T-helper 2 cell treated with Interferon-gamma antibody and Interleukin-4, amounts not matched to agents 5 μg/mL and 100 μg/mL, for 36 hours (primary cell): ENCODE measurements at regions not wholly inside any gene's neighbourhood (a gene's known extent, or its start where the extent isn't known, plus 50 kb on each side); places are given as distances from the start of the nearest gene placed in this dataset.

Source experiments
- DNase-seq: peaks from one replicate; pipeline ENCODE4 v3.0.0; 2021; ENCODE audit warnings: low spot score
- H3K27ac Mint-ChIP-seq: one replicate; pipeline ENCODE4 v1.8.0; 2021; ENCODE audit warnings: mild to moderate bottlenecking, mixed read lengths
- H3K27me3 Mint-ChIP-seq: one replicate; pipeline ENCODE4 v1.8.0; 2021; ENCODE audit warnings: low read depth, mixed read lengths
- H3K36me3 Mint-ChIP-seq: one replicate; pipeline ENCODE4 v1.8.0; 2021; ENCODE audit warnings: low read depth, mixed read lengths
- H3K4me1 Mint-ChIP-seq: one replicate; pipeline ENCODE4 v1.8.0; 2021; ENCODE audit warnings: low read depth, mixed read lengths
- H3K4me3 Mint-ChIP-seq: one replicate; pipeline ENCODE4 v1.8.0; 2022; ENCODE audit warnings: mild to moderate bottlenecking, moderate library complexity, mixed read lengths
- H3K9me3 Mint-ChIP-seq: one replicate; pipeline ENCODE4 v1.8.0; 2021; ENCODE audit warnings: mixed read lengths

DNA sequence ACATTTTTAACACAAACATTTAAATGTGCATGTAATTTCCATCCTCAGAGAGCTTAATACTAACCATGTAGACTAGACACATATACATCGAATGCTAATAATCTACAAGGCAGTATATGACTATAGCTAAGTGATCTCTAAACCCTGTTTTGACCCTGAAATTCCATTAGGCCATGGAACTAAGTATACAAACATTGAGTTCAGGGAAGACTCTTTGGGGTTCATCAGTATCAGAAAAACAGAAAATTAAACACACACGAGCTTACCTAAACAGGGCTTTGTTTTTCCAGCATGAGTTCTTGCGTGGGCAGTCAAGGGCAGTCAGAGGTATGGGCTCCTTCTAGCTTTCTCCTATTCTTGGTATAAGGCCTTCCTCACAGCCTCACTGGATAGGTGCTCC is 106.0 kb upstream of the COPS8 start:
- Mint-ChIP-seq H3K9me3 (no peaks in the 10 kb centered on the region), H3K36me3 (no peaks in the 10 kb centered on the region), H3K4me1 (no peaks in the 10 kb centered on the region), H3K4me3 (no peak overlapping the region), H3K27ac (no peak overlapping the region), H3K27me3 (peaks cover 20% of the 10 kb centered on the region)
- DNase-seq = no peak

DNA sequence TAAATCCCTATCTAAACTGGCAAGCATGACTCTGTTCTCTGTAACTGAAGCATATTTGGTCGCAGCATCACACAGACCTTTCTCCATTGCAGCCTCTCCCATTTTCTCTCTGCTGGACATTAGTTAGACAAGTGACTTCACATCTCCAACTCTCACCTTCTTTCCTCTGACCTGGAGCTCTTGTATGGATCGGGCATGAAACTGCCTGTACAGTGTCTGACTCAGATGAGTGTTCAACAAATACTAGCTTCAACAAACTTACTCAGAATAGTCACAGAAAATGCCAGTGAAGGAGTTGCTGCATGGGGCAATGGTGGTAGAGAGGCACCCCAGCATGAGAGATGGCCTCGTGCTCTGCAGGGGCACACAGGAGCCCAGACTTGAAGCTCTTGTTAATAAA is 104.7 kb upstream of the COPS8 start:
- DNase-seq = no peak
- H3K4me1 Mint-ChIP-seq = no peaks in the 10 kb centered on the region
- H3K27ac Mint-ChIP-seq = no peak overlapping the region
- no peaks in the 10 kb centered on the region for H3K36me3 Mint-ChIP-seq
- H3K9me3 Mint-ChIP-seq = no peaks in the 10 kb centered on the region
- no peak overlapping the region for H3K4me3 Mint-ChIP-seq
- H3K27me3 Mint-ChIP-seq = peaks cover 13% of the 10 kb centered on the region

DNA sequence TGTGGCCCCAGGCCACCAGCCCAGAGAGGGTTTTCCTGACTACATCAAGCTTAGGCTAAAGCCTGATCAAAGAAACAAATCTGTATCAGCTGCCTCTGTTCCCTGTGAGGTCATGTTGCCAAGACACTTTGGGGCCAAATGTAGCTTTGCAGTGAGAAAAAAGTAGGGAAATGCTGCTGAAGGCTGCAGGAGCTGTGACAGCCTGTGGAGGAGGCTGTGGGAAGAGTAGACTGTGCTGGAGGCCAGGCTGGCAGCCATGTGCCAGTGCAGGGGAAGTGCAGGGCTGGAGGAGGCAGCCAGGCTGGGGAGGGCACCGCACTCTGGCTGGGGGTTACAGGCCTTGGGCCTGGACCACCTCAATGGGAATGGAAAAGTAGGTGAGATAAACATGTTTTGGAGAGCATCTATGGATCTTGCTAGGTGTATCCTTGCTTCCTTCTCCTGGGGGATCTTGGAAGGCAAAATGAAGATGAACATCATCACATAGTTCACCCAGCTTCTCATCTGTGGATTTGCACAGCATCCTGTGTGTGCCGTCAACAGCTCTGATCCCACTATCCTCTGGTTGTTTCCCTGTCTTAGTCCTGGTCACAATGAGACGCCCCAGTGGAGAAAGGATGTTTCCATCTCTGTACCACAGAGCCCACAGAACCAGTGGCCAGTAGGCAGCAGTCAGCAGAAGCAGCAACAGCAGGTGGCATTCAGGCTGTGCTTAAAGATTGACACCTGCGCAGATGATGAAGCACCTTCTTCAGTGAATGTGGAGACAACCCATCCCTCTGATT is 103.8 kb upstream of the COPS8 start:
- Mint-ChIP-seq H3K4me3 (no peak overlapping the region), H3K27me3 (peaks cover 10% of the 10 kb centered on the region), H3K27ac (no peak overlapping the region), H3K4me1 (no peaks in the 10 kb centered on the region), H3K9me3 (no peaks in the 10 kb centered on the region), H3K36me3 (no peaks in the 10 kb centered on the region)
- DNase-seq = no peak

DNA sequence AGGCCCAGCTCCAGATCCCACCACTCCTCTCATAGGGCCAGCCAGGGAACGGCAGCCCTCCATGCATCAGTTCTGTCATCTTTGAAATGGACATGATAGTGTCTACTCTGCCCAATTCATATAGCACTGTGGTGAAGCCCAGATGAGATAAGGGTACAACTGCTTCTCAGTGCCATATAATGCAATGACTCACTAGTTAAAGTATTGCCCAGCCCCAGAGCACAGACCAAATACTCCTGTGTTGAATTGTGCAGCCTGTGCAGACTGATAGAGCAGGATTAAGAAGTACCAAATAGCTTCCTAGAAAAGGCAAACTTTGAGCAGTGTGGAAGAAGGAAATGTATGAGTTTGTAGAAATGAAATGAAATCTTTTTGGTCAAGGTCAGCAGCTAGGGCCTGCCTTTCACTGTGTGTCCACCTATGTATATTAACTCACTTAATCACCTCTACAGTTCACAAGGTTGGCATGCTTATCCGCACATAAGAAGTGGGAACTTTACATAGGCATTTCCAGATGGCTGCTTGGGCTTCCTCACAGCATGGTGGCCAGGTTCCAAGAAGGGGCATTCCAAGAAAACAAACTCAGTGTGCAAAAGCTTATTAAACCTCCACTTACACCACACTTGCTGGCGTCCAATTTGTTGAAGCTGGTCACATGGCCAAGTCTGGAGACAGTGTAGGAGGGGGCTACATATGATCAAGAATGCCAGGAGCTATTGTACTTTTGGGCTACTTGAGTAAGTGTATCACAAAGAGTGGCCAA is 102.8 kb upstream of the COPS8 start:
- DNase-seq = no peak
- Mint-ChIP-seq H3K27ac (no peak overlapping the region), H3K9me3 (no peaks in the 10 kb centered on the region), H3K4me3 (no peak overlapping the region), H3K27me3 (peaks cover 5% of the 10 kb centered on the region), H3K4me1 (no peaks in the 10 kb centered on the region), H3K36me3 (no peaks in the 10 kb centered on the region)

DNA sequence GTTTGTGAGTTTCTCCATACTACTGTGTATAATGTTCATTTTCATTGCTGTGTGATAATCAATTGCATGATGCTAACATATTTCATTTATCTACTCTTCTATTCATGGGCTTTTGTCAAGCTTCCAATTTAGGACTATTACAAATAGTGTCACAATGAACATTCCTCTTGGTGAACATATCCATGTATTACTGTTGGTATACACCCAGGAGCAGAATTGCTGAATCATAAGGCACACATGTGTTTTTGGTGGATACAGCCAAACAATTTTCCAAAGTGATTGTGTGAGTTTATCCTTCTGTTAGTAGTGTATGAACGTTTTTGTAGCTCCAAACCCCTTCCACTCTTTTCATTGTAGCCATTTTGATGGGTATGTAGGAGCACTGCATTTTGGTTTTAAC is 101.6 kb upstream of the COPS8 start:
- DNase-seq = no peak
- H3K36me3 Mint-ChIP-seq = no peaks in the 10 kb centered on the region
- H3K9me3 Mint-ChIP-seq = no peaks in the 10 kb centered on the region
- H3K4me3 Mint-ChIP-seq = no peak overlapping the region
- H3K4me1 Mint-ChIP-seq = no peaks in the 10 kb centered on the region
- H3K27ac Mint-ChIP-seq = no peak overlapping the region
- peaks cover 11% of the 10 kb centered on the region for H3K27me3 Mint-ChIP-seq

DNA sequence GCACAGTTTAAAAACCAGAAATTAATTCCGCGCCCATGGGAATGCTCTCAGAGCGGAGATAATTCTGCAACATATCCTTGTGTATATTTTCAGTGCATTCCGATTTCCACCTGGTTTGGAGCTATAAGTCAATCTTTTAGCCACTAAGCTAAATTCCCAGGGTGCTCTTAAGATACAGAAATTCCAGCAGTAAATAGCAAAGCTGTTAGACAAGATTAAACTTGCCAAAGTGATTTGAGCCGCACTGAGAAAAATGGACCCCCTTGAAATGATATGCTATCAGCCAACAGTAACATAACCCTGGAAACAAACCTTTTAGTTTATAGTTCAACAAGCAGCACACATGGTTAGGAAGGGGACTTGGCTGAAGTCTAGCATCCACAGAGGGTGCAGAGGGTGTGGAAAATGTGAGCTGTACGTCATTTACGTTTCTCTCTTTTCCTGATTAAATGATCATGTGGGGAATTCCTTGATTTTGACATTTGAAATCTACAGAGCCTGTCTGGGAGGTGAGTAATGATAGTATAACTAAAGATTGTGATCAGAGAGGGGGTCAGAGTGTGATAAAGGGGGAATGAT is 99.8 kb upstream of the COPS8 start:
- Mint-ChIP-seq H3K4me1 (no peaks in the 10 kb centered on the region), H3K27me3 (peaks cover 11% of the 10 kb centered on the region), H3K4me3 (no peak overlapping the region), H3K36me3 (no peaks in the 10 kb centered on the region), H3K27ac (no peak overlapping the region), H3K9me3 (no peaks in the 10 kb centered on the region)
- DNase-seq = no peak

DNA sequence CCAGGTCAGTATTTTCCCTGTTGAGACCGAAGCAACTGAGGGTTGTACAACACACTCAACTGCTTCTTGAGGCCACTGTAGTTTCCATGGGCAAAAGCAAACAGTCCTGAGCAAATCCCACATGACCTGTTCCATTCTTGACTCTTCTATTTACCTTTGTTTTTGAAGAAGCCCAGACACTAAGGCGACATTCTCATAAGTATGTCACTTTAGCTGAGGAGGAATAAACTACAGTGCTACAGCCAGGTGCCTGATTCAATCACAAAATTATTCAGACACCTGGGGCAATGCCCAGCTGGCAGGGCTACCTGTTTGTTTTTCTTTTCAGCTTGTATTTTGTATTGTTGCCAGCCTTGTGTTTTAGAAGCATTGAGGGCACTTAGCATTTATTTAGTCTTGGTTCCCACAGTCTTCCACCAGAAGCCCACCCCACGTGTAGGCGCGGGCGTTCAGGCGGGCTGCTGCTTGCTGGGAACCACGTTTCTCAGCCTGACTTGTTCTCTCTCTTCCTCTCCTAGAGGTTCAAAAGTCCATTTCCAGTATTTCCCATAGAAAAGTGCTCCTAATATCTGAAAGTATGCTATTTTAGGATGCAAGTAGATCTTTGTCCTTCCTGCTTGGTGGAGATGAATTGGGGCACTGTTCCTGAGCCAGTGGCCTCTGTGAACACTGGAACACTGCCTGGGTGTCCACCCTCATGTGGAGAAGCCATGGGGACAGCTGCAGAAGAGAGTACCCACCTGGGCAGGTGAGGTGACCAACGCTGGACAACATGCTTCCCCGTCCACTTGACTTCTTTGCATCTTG is 99.0 kb upstream of the COPS8 start:
- Mint-ChIP-seq H3K4me3 (no peak overlapping the region), H3K27me3 (peaks cover 11% of the 10 kb centered on the region), H3K9me3 (no peaks in the 10 kb centered on the region), H3K4me1 (no peaks in the 10 kb centered on the region), H3K36me3 (no peaks in the 10 kb centered on the region), H3K27ac (no peak overlapping the region)
- no peak for DNase-seq

DNA sequence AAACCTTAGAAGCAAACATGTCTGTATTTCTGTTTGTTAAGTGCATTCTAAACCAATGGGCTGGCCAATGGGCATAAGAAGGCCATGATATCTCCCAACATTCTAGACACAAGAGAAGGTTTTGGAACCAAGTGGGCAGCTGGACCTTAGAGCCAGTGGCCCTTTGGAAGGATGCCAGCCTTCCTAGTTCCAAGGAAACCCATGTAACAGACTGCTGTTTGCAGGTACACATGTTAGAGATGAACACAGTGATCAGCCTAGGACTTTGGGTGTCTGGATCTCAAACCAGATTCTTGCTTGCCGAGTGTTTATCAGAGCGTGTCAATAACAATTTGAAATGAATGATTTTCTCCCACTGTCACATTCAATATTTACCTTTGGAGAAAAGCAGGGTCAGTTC is 97.5 kb upstream of the COPS8 start:
- H3K36me3 Mint-ChIP-seq = no peaks in the 10 kb centered on the region
- no peak for DNase-seq
- no peaks in the 10 kb centered on the region for H3K4me1 Mint-ChIP-seq
- no peak overlapping the region for H3K27ac Mint-ChIP-seq
- peaks cover 11% of the 10 kb centered on the region for H3K27me3 Mint-ChIP-seq
- no peak overlapping the region for H3K4me3 Mint-ChIP-seq
- H3K9me3 Mint-ChIP-seq = no peaks in the 10 kb centered on the region

DNA sequence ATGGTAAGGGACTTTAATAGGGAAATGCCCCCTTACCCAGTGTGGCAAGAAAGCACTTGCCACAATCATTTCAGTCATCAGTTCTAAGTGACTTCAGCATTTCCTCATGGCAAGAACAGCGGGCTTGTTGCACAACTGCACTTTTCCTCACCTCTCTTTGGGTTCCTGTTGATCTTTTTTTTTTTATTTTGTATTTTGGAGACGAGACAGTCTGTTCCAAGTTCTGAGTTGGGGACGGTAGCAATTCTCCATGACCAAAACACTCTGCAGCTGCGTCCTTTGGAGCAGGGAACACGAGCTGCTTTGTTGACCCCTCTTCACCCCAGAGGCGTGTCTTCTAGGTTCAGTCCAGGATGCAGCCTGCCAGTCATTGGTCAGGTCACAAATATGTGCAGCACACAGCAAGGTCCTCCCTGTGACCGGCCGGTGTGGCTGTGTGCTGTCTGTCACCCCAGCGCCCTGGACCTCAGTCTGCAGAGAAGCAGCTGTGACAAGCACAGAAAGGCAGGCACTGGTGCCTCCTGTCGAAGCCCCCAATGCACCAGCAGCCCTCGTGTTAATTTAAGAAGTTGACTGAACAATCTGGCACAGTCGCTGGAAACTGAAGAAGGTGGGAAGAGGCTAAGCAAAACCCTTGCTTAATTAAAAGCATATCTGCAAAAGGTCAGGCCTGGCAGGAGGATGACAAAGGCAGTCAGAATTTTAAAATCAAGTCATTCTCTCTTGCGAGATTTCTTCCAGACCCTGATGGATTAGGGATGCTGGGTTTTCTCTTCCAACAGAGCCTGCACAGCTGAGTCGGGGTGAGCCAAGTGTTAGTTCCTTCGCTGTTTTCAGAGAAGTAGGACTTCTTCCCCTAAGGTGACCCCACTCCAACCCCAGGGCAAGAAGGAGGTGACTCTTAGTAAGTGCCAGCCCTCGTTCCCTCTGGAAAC is 96.7 kb upstream of the COPS8 start:
- Mint-ChIP-seq H3K27me3 (peaks cover 11% of the 10 kb centered on the region), H3K9me3 (no peaks in the 10 kb centered on the region), H3K27ac (no peak overlapping the region), H3K4me3 (no peak overlapping the region), H3K4me1 (no peaks in the 10 kb centered on the region), H3K36me3 (no peaks in the 10 kb centered on the region)
- no peak for DNase-seq

DNA sequence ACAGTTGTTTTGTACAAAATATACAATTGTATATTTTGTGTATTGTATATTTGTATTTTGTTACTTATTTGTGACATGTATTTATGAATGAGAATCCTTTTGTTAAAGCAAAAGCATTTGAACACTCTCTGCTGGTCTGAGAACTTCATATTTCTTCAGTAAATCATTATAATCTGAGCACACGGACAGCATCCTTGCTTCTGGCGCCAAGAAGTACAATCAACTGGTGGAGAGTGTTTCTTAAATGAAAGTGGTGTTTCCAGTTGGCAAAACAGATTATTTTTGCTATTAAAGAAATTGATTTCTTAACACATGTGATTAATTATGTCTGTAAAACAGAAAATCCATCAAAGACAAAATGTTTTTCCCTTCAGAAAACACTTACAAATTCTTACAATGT is 95.1 kb upstream of the COPS8 start:
- no peak for DNase-seq
- H3K4me3 Mint-ChIP-seq = no peak overlapping the region
- no peaks in the 10 kb centered on the region for H3K4me1 Mint-ChIP-seq
- no peaks in the 10 kb centered on the region for H3K9me3 Mint-ChIP-seq
- H3K27ac Mint-ChIP-seq = no peak overlapping the region
- H3K36me3 Mint-ChIP-seq = no peaks in the 10 kb centered on the region
- H3K27me3 Mint-ChIP-seq = peaks cover 7% of the 10 kb centered on the region

DNA sequence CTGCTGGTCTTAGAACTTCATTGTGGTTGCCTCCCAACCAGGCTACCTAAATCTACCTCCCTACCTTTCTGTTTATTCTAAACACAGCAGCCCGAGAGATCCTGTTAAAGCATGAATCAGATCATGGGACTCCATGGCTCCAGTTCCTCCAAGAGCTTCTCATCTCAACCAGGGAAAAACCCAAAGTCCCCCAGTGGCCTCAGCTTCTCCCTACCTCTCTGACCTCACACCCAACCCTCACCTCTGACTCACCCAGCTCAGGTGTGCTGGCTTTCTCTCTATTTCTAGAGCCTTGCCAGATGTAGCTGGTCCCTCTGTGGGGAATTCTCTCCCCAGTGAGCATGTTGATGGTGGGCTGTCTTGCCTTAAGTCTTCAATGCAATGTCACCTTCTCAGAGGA is 93.8 kb upstream of the COPS8 start:
- Mint-ChIP-seq H3K9me3 (no peaks in the 10 kb centered on the region), H3K27me3 (peaks cover 11% of the 10 kb centered on the region)

DNA sequence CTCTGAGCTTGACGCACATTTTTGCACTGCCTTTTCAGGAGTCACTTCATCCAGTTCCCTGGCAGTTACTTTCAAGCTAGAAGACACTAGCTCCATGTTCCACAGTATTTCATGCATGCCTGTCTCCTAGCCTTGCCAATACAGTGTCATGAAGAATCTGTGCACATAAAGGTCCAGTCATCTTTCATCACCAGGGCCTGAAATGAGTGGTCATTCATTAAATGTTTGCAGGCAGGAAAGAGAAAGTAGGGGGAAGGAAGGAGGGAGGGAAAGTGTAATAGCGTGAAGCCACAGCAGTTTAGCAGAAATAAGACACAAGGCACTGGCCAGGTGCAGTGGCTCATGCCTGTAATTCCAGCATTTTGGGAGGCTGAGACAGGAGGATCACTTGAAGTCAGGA is 92.4 kb upstream of the COPS8 start:
- H3K36me3 Mint-ChIP-seq = no peaks in the 10 kb centered on the region
- no peaks in the 10 kb centered on the region for H3K4me1 Mint-ChIP-seq
- H3K4me3 Mint-ChIP-seq = no peak overlapping the region
- DNase-seq = no peak
- no peaks in the 10 kb centered on the region for H3K9me3 Mint-ChIP-seq
- H3K27ac Mint-ChIP-seq = no peak overlapping the region
- peaks cover 13% of the 10 kb centered on the region for H3K27me3 Mint-ChIP-seq

More for the DNA sequence above, 93.8 kb upstream of the COPS8 start:
- no peaks in the 10 kb centered on the region for H3K4me1 Mint-ChIP-seq
- H3K27ac Mint-ChIP-seq = no peak overlapping the region
- no peak overlapping the region for H3K4me3 Mint-ChIP-seq
- DNase-seq = no peak
- H3K36me3 Mint-ChIP-seq = no peaks in the 10 kb centered on the region

DNA sequence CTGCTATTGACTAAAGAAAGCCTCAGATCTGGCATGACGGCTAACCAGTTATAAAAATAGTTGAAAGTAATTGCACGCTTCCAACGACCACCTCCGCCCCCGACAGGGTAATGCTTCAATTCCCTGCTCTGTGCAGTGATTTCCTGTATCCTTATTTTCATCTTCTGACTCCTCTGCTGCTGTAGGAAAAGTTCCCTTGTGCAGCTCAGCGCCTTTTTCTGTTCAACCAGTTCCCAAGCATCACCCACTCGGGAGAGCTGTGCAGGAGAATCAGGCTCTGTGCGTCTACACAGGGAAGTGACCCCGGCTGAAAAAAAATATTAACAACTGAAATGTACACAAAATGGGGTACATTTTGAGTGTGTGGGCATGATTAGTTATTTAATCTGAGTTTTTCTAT is 91.3 kb upstream of the COPS8 start:
- Mint-ChIP-seq H3K4me1 (no peaks in the 10 kb centered on the region), H3K27me3 (peaks cover 8% of the 10 kb centered on the region), H3K36me3 (no peaks in the 10 kb centered on the region), H3K27ac (no peak overlapping the region), H3K4me3 (no peak overlapping the region), H3K9me3 (no peaks in the 10 kb centered on the region)
- no peak for DNase-seq
